ENCODE measurements at regions not wholly inside any gene's neighbourhood (a gene's known extent, or its start where the extent isn't known, plus 50 kb on each side); places are given as distances from the start of the nearest gene placed in this dataset.

- DNase-seq (no peak), ATAC-seq (no peak)
- no peaks in the 10 kb centered on the region for H3K27me3 ChIP-seq
- H3K4me1 ChIP-seq = peaks cover 0 to 5% of the 10 kb centered on the region in 2 donors
- in situ Hi-C loops (cut with MboI; ENCODE audit: low sequenced_read_pairs in 4 of 4) = no loop called here
- H3K27ac ChIP-seq = no peak overlapping the region
- intact Hi-C loops (cut with DNase I; ENCODE audit: low total_unique reads) = no loop called here
- no peaks in the 10 kb centered on the region for H3K9me3 ChIP-seq
- TF ChIP-seq CTCF (IDR thresholded peaks at IDR 0.05 in 4 of 5, conservative IDR thresholded peaks at IDR 0.05 in 1 of 5) (no peak), POLR2A (IDR thresholded peaks at IDR 0.05) (no peak)
- H3K4me3 ChIP-seq = no peak overlapping the region
- H3K36me3 ChIP-seq = no peaks in the 10 kb centered on the region
These were observed 145.6 kb downstream of the SPATA18 start for GRCh38 chr4:52196606-52197130.

- in situ Hi-C loops (cut with MboI; ENCODE audit: low sequenced_read_pairs in 4 of 4) = no loop called here
- H3K27me3 ChIP-seq = no peaks in the 10 kb centered on the region
- H3K27ac ChIP-seq = no peak overlapping the region
These were observed 146.2 kb downstream of the SPATA18 start for GRCh38 chr4:52197306-52197705.

GRCh38 chr4:52198294-52198693 lies 147.2 kb downstream of the SPATA18 start:
- Histone ChIP-seq H3K27ac (no peak overlapping the region), H3K4me1 (no peaks in the 10 kb centered on the region), H3K27me3 (no peaks in the 10 kb centered on the region), H3K36me3 (no peaks in the 10 kb centered on the region), H3K4me3 (no peak overlapping the region), H3K9me3 (no peaks in the 10 kb centered on the region)
- ATAC-seq = no peak
- in situ Hi-C loops (cut with MboI; ENCODE audit: low sequenced_read_pairs in 4 of 4) (no loop called here), intact Hi-C loops (cut with DNase I; ENCODE audit: low total_unique reads) (no loop called here)
- no peak for DNase-seq
- no peak for TF ChIP-seq CTCF (IDR thresholded peaks at IDR 0.05 in 4 of 5, conservative IDR thresholded peaks at IDR 0.05 in 1 of 5)
- TF ChIP-seq POLR2A (IDR thresholded peaks at IDR 0.05) = no peak

More at GRCh38 chr4:52197306-52197705, 146.2 kb downstream of the SPATA18 start:
- no peak for ATAC-seq
- intact Hi-C loops (cut with DNase I; ENCODE audit: low total_unique reads) = no loop called here
- Histone ChIP-seq H3K36me3 (no peaks in the 10 kb centered on the region), H3K4me1 (peaks cover 0 to 2% of the 10 kb centered on the region in 2 donors), H3K9me3 (no peaks in the 10 kb centered on the region), H3K4me3 (no peak overlapping the region)
- TF ChIP-seq POLR2A (IDR thresholded peaks at IDR 0.05) (no peak), CTCF (IDR thresholded peaks at IDR 0.05 in 4 of 5, conservative IDR thresholded peaks at IDR 0.05 in 1 of 5) (no peak)
- no peak for DNase-seq

GRCh38 chr4:52199574-52200338 lies 148.7 kb downstream of the SPATA18 start:
- in situ Hi-C loops (cut with MboI; ENCODE audit: low sequenced_read_pairs in 4 of 4) = no loop called here
- intact Hi-C loops (cut with DNase I; ENCODE audit: low total_unique reads) = no loop called here
- Histone ChIP-seq H3K4me3 (no peak overlapping the region), H3K36me3 (no peaks in the 10 kb centered on the region), H3K4me1 (no peaks in the 10 kb centered on the region), H3K27ac (no peak overlapping the region), H3K27me3 (no peaks in the 10 kb centered on the region), H3K9me3 (no peaks in the 10 kb centered on the region)
- TF ChIP-seq POLR2A (IDR thresholded peaks at IDR 0.05) = no peak
- TF ChIP-seq CTCF (IDR thresholded peaks at IDR 0.05 in 4 of 5, conservative IDR thresholded peaks at IDR 0.05 in 1 of 5) = no peak
- DNase-seq = no peak
- ATAC-seq = no peak
